ENCODE measurements at regions not wholly inside any gene's neighbourhood (a gene's known extent, or its start where the extent isn't known, plus 50 kb on each side); places are given as distances from the start of the nearest gene placed in this dataset.
A peak's percentile ranks its signal among the peaks of the same experiment; 100 is the strongest.

DNA sequence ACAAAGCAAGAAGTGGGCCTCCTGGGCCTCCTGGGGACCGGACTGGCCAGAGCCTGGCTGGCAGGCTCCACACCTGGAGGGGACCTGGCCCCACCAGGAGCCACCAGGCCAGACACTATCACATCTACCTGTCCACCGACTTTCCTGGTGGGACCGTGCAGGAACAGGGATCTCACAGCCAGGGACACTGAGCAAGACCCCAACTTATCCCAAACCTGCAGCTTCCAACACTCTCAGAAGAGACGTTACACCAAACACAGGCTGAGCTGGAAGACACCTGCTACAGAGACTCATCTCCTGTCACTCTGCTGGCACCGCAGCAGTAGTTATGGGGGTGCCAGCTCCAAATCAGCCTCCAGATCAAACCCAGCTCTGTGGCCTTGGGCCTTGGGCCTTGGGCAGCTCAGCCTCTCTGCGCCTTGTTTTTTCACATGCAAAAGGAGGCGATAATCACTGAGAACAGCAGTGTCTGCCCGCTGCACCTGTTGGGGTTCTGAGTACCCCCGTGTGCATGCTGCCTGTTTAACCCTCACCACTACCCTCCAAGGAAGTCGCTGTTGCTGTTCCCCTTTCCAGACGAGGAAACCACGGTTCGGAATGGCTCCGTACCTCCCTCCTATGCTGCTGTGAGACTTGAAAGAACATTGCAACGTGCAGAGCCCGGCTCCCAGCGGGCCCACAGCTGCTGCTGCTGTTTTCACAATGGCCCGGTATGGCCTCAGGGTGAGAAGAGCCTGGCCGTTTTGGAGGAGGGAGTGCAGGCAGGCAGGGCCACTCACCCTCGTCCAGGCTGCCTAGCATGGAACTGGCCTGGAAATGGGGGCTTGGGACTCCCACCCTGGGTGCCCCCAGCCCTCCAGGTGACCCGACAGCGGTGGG lies 69.6 kb downstream of the ADRA2C start:
- no peak overlapping the region for H2AFZ ChIP-seq (ENCODE audit: insufficient read depth, low read length, poor library complexity)
- H3K9ac ChIP-seq (ENCODE audit: low read length): no peak overlapping the region
- no peak overlapping the region for H2AK5ac ChIP-seq (ENCODE audit: low read length)
- no peak overlapping the region for H2BK12ac ChIP-seq (ENCODE audit: low read length)
- no peak overlapping the region for H3K18ac ChIP-seq (ENCODE audit: low read length)
- no peak overlapping the region for H2BK120ac ChIP-seq (ENCODE audit: insufficient read depth, low read length, poor library complexity)
- H3K27ac ChIP-seq (ENCODE audit: low read depth, low read length): no peak overlapping the region
- H2BK5ac ChIP-seq (ENCODE audit: low read depth, low read length, poor library complexity): no peak overlapping the region
- no peaks in the 10 kb centered on the region for H3K79me1 ChIP-seq (ENCODE audit: low read length)
- no peaks in the 10 kb centered on the region for H3K79me2 ChIP-seq (ENCODE audit: control insufficient read depth, insufficient read depth, low read length, poor library complexity)
- no peaks in the 10 kb centered on the region for H3K4me1 ChIP-seq (ENCODE audit: control insufficient read depth in 1 of 2, insufficient read depth in 2 of 2, low read length in 2 of 2)
- no peak overlapping the region for H3K4ac ChIP-seq (ENCODE audit: low read depth, low read length)
- no peak overlapping the region for H3K4me3 ChIP-seq (ENCODE audit: low read depth, low read length)
- H4K8ac ChIP-seq (ENCODE audit: low read depth, low read length): no peak overlapping the region
- H3K4me2 ChIP-seq (ENCODE audit: low read length): no peak overlapping the region
- no peak overlapping the region for H4K91ac ChIP-seq (ENCODE audit: low read depth, low read length)
- H3K9me3 ChIP-seq (ENCODE audit: insufficient read depth, low read depth, low read length): peaks cover 14% of the 10 kb centered on the region
- H3K14ac ChIP-seq (ENCODE audit: low read length): no peak overlapping the region
- DNase-seq: peak; percentile 59 to 71
- no peaks in the 10 kb centered on the region for H3K27me3 ChIP-seq (ENCODE audit: insufficient read depth, low read length)
- no peak overlapping the region for H4K12ac ChIP-seq (ENCODE audit: low read depth, low read length)
- H3K23ac ChIP-seq (ENCODE audit: low read length): no peak overlapping the region
- H3K36me3 ChIP-seq (ENCODE audit: control insufficient read depth in 1 of 2, insufficient read depth in 2 of 2, low read length in 2 of 2): no peaks in the 10 kb centered on the region
- no CpG with 5 or more reads among the region's 22 CpGs for WGBS (ENCODE audit: extremely low coverage, insufficient coverage, insufficient read length)

DNA sequence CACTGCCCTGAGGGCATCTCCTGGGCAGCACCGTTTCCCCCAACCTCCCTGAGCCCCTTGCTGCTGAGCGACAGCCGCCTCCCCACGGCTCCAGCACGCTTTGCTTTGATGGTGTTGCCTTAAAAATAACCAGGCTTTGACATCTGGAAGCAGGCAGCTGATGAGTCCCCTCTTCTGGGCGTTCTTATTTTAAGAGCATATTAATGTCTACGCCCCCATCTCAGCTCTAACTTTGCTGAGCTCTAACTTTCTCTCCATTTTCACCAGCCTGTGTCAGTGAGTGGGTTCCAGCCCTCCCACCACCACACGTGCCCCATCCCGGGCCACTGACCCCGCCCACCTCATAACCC lies 70.2 kb downstream of the ADRA2C start:
- H3K9ac ChIP-seq (ENCODE audit: low read length): no peak overlapping the region
- H3K9me3 ChIP-seq (ENCODE audit: insufficient read depth, low read depth, low read length): peaks cover 14% of the 10 kb centered on the region
- no peak overlapping the region for H3K27ac ChIP-seq (ENCODE audit: low read depth, low read length)
- H2BK12ac ChIP-seq (ENCODE audit: low read length): no peak overlapping the region
- no peak overlapping the region for H2BK120ac ChIP-seq (ENCODE audit: insufficient read depth, low read length, poor library complexity)
- H3K23ac ChIP-seq (ENCODE audit: low read length): no peak overlapping the region
- H2AK5ac ChIP-seq (ENCODE audit: low read length): no peak overlapping the region
- no peak overlapping the region for H3K18ac ChIP-seq (ENCODE audit: low read length)
- H3K4me1 ChIP-seq (ENCODE audit: control insufficient read depth in 1 of 2, insufficient read depth in 2 of 2, low read length in 2 of 2): no peaks in the 10 kb centered on the region
- DNase-seq: no peak
- H3K36me3 ChIP-seq (ENCODE audit: control insufficient read depth in 1 of 2, insufficient read depth in 2 of 2, low read length in 2 of 2): no peaks in the 10 kb centered on the region
- no peak overlapping the region for H2AFZ ChIP-seq (ENCODE audit: insufficient read depth, low read length, poor library complexity)
- no peaks in the 10 kb centered on the region for H3K79me1 ChIP-seq (ENCODE audit: low read length)
- no peak overlapping the region for H2BK5ac ChIP-seq (ENCODE audit: low read depth, low read length, poor library complexity)
- no peak overlapping the region for H3K4ac ChIP-seq (ENCODE audit: low read depth, low read length)
- no peak overlapping the region for H4K91ac ChIP-seq (ENCODE audit: low read depth, low read length)
- no peak overlapping the region for H3K4me2 ChIP-seq (ENCODE audit: low read length)
- H3K79me2 ChIP-seq (ENCODE audit: control insufficient read depth, insufficient read depth, low read length, poor library complexity): no peaks in the 10 kb centered on the region
- no peak overlapping the region for H4K12ac ChIP-seq (ENCODE audit: low read depth, low read length)
- no peak overlapping the region for H3K14ac ChIP-seq (ENCODE audit: low read length)
- H4K8ac ChIP-seq (ENCODE audit: low read depth, low read length): no peak overlapping the region
- no peaks in the 10 kb centered on the region for H3K27me3 ChIP-seq (ENCODE audit: insufficient read depth, low read length)
- H3K4me3 ChIP-seq (ENCODE audit: low read depth, low read length): no peak overlapping the region
- WGBS (ENCODE audit: extremely low coverage, insufficient coverage, insufficient read length): no CpG with 5 or more reads among the region's 10 CpGs

GRCh38 chr4:3836756-3837601 lies 70.8 kb downstream of the ADRA2C start:
- DNase-seq: peak in 1 of 2 donors; percentile 7
- H3K4me2 ChIP-seq (ENCODE audit: low read length): no peak overlapping the region
- H2AFZ ChIP-seq (ENCODE audit: insufficient read depth, low read length, poor library complexity): no peak overlapping the region
- H2BK5ac ChIP-seq (ENCODE audit: low read depth, low read length, poor library complexity): no peak overlapping the region
- no peaks in the 10 kb centered on the region for H3K79me2 ChIP-seq (ENCODE audit: control insufficient read depth, insufficient read depth, low read length, poor library complexity)
- H3K4me1 ChIP-seq (ENCODE audit: control insufficient read depth in 1 of 2, insufficient read depth in 2 of 2, low read length in 2 of 2): no peaks in the 10 kb centered on the region
- no peak overlapping the region for H3K23ac ChIP-seq (ENCODE audit: low read length)
- no peak overlapping the region for H3K4ac ChIP-seq (ENCODE audit: low read depth, low read length)
- no CpG with 5 or more reads among the region's 14 CpGs for WGBS (ENCODE audit: extremely low coverage, insufficient coverage, insufficient read length)
- no peak overlapping the region for H4K8ac ChIP-seq (ENCODE audit: low read depth, low read length)
- no peak overlapping the region for H3K18ac ChIP-seq (ENCODE audit: low read length)
- H3K9ac ChIP-seq (ENCODE audit: low read length): no peak overlapping the region
- no peak overlapping the region for H2AK5ac ChIP-seq (ENCODE audit: low read length)
- H3K79me1 ChIP-seq (ENCODE audit: low read length): no peaks in the 10 kb centered on the region
- H3K27ac ChIP-seq (ENCODE audit: low read depth, low read length): no peak overlapping the region
- no peak overlapping the region for H2BK120ac ChIP-seq (ENCODE audit: insufficient read depth, low read length, poor library complexity)
- peaks cover 14% of the 10 kb centered on the region for H3K9me3 ChIP-seq (ENCODE audit: insufficient read depth, low read depth, low read length)
- H3K4me3 ChIP-seq (ENCODE audit: low read depth, low read length): no peak overlapping the region
- H3K14ac ChIP-seq (ENCODE audit: low read length): no peak overlapping the region
- H3K27me3 ChIP-seq (ENCODE audit: insufficient read depth, low read length): no peaks in the 10 kb centered on the region
- H3K36me3 ChIP-seq (ENCODE audit: control insufficient read depth in 1 of 2, insufficient read depth in 2 of 2, low read length in 2 of 2): no peaks in the 10 kb centered on the region
- H4K12ac ChIP-seq (ENCODE audit: low read depth, low read length): no peak overlapping the region
- H2BK12ac ChIP-seq (ENCODE audit: low read length): no peak overlapping the region
- no peak overlapping the region for H4K91ac ChIP-seq (ENCODE audit: low read depth, low read length)

DNA sequence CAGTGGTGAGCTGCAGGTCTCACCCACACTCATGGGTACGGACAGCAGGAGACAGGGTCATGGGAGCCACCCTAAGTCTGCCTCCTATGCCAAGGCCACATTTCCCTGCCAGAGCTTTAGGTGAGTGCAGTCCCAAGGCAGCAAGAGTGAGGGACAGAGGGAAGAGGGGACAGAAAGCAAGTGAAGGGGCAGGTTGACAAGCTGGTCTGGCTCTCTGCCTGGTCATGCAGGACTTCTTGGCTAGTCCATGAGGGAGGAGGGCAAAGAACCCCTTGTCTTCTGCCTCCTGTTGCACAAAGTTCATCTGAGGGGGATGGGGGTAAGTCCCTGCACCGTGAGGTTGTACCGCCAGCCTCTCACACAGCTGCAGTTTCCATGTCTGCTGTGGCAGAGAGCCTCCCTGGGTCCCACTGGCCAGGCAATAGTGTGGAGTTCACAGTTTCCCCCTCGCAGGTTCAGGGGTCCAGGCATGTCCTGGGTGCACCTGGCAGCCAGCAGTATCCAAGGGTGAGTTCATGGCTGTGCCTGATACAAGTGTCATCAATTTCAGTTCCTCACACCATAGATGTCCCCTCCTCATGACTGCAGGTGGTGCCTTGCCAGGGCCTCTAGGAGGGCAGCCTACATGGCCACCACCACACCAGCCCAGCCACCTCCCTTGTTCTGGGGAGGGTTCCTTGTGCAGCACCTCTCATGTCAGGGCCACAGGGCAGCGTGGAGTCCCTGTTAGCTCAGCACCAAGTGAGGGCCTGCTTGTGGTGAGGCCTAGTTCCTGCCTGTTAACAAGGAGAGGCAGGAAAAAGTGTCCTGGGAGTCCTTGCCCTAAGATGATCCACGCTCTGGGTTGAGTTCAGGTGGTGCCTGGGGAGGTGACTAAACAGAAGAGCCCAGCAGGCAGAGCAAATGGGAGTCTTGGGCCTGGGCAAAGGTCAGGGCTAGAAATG lies 72.5 kb downstream of the ADRA2C start:
- no peak overlapping the region for H2BK120ac ChIP-seq (ENCODE audit: insufficient read depth, low read length, poor library complexity)
- WGBS (ENCODE audit: extremely low coverage, insufficient coverage, insufficient read length): no CpG with 5 or more reads among the region's 6 CpGs
- H3K23ac ChIP-seq (ENCODE audit: low read length): no peak overlapping the region
- H3K14ac ChIP-seq (ENCODE audit: low read length): no peak overlapping the region
- H2AK5ac ChIP-seq (ENCODE audit: low read length): no peak overlapping the region
- no peak overlapping the region for H4K8ac ChIP-seq (ENCODE audit: low read depth, low read length)
- peaks cover 14% of the 10 kb centered on the region for H3K9me3 ChIP-seq (ENCODE audit: insufficient read depth, low read depth, low read length)
- no peak overlapping the region for H2BK12ac ChIP-seq (ENCODE audit: low read length)
- no peak overlapping the region for H3K4me2 ChIP-seq (ENCODE audit: low read length)
- no peak overlapping the region for H4K91ac ChIP-seq (ENCODE audit: low read depth, low read length)
- no peaks in the 10 kb centered on the region for H3K27me3 ChIP-seq (ENCODE audit: insufficient read depth, low read length)
- no peak overlapping the region for H3K4me3 ChIP-seq (ENCODE audit: low read depth, low read length)
- H3K18ac ChIP-seq (ENCODE audit: low read length): no peak overlapping the region
- DNase-seq: no peak
- no peaks in the 10 kb centered on the region for H3K79me2 ChIP-seq (ENCODE audit: control insufficient read depth, insufficient read depth, low read length, poor library complexity)
- no peak overlapping the region for H3K9ac ChIP-seq (ENCODE audit: low read length)
- H3K27ac ChIP-seq (ENCODE audit: low read depth, low read length): no peak overlapping the region
- no peak overlapping the region for H2AFZ ChIP-seq (ENCODE audit: insufficient read depth, low read length, poor library complexity)
- no peaks in the 10 kb centered on the region for H3K36me3 ChIP-seq (ENCODE audit: control insufficient read depth in 1 of 2, insufficient read depth in 2 of 2, low read length in 2 of 2)
- no peaks in the 10 kb centered on the region for H3K79me1 ChIP-seq (ENCODE audit: low read length)
- H3K4ac ChIP-seq (ENCODE audit: low read depth, low read length): no peak overlapping the region
- H3K4me1 ChIP-seq (ENCODE audit: control insufficient read depth in 1 of 2, insufficient read depth in 2 of 2, low read length in 2 of 2): no peaks in the 10 kb centered on the region
- no peak overlapping the region for H2BK5ac ChIP-seq (ENCODE audit: low read depth, low read length, poor library complexity)
- H4K12ac ChIP-seq (ENCODE audit: low read depth, low read length): no peak overlapping the region

Data from trophoblast cell (in vitro differentiated cells and primary cell).